Femur (tissue), 1 donor: ENCODE measurements at regions not wholly inside any gene's neighbourhood (a gene's known extent, or its start where the extent isn't known, plus 50 kb on each side); places are given as distances from the start of the nearest gene placed in this dataset.
A peak's percentile ranks its signal among the peaks of the same experiment; 100 is the strongest.

Source experiments
- DNase-seq: peaks from one replicate; pipeline ENCODE4 v3.0.0-alpha.2; 2017

GRCh38 chr11:128297805-128298204 is 289.6 kb downstream of the ETS1 start:
- no peak for DNase-seq

DNA sequence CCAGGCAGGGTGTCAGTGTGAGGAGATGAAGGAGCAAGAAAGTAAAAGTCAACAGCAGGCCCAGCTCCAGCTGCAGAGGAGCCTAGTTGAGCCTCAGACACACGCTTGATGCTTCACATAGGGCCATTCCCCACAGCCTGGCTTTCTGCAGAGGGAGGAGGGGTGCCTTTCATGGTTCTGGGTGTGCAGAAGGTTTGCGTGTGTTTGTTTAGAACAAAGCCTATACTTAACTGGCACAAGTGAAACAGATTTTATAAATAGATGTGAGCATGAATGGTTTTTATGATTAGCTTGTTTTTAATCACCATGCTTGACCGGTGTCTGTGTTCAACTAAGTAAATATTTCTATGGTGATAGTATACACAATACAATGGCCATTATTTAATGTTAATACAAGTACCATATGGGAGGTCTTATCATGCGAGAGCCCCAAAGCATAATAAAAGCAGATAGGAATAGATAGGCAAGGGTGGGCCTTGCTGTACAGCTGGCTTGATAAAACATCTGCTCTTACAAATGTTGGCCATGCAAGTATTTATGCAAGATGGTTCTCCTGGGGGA is 290.2 kb downstream of the ETS1 start:
- DNase-seq, result no peak

GRCh38 chr11:128294671-128295050 is 292.7 kb downstream of the ETS1 start:
- no peak for DNase-seq

DNA sequence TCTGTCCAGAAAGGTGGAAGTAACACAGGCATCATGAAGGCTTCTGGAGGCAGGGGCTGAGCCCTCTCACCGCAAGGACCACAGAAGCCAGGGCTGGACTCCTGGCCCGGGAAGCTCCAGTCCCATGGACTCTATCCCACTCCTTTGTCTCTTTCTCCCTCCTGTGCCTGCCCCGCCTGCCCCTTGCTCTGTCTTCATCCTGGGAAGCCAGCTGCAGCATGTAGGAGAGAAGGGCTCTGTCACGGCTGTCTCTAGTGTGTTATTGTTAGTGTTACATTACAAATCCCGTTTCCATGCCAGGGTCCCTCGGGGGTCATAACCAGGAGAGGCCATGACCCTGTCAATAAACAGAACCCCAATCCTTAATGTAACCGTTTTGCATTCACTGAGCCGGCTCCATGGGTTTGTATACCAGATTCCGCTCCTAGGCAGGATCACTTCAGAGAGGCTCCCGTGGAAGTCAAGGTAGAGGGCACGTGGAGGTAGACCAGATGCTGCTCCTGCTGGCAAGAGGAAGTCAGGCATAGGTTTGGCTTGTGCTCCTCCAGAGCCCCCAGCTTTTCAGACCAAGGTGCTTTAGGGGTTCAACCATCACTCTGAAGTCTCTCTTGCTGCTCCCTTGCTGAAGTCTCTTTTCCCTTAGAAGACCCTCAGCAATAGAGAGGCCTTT is 293.2 kb downstream of the ETS1 start:
- DNase-seq, result peak; percentile 30

- no peak for DNase-seq
These were observed 295.5 kb downstream of the ETS1 start for GRCh38 chr11:128291835-128292234.

DNA sequence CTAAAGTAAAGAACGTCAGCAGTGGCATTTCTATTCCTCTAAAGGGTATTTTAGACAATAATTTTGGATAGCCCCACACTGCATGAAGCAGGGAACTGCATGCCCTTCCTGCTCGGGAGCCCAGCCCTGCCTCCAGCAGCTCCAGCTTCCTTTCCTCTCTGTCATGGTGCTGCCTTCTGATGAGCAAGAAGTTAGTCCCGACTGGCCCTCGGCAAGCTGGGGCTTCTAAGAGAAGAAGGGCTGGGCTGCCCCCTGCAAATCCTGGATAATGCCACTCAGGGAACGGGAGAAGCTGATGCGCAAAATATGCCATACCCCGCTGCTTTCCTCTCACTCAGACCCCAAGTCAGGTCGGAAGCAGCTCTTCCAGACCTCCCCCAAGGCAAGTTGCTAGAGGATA is 296.4 kb downstream of the ETS1 start:
- DNase-seq, result no peak

DNA sequence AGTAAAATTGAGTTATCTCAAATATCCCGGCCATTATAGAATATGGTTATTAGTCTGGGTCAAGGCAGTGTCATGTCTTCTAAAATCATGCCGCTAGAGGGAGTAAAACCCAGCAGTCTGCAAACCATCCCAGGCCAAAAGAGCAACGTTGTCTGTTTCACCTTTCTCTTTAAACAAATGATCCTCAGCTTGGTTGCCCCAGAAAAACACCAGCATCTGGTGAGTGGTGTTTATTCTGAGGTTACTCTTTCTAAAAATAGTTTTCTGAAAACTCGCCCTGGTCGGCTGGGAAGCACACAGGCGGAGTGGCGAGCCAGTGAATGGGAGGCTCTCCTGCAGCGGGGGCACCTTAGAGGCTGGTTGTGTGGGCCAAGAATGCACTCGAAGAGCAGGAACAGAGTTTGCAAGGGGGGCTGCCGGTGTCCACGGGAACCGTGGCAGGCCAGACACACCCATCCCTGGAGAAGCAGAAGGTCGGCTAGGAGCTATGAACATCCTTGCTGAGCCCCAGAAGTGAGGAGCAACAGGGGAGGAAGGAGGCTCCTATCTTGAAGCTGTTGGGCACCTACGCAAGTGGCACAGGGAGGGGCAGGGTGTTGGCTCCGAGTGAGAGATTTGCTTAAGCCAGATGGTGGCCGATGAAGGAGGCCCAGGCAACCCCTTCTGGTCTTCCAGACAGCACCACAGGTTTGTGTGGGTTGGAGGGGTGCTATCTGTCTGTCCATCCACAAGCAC is 297.1 kb downstream of the ETS1 start:
- DNase-seq, result peak; percentile 74

DNA sequence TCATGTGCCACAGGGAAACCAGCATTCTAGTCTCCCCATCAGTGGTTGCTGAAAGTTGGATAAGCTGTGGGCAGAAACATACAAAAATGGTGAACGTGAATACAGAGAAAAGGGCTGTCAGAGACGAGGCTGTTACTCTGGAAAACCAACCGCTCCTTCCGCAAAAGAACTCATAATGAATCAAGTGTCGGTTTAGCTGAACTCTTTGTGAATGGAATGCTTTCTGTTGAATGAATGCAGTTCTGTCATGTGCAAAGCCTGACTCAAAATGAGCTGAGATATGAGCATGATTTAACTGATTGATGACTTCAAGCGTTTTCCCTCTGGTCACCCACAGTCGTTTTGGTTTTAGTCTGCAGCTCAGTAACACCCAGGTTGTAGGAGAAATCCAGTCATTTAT is 298.3 kb downstream of the ETS1 start:
- no peak for DNase-seq

GRCh38 chr11:128288368-128288767 is 299.0 kb downstream of the ETS1 start:
- no peak for DNase-seq

- DNase-seq, result no peak
These were observed 302.0 kb downstream of the ETS1 start for GRCh38 chr11:128285321-128285720.

DNA sequence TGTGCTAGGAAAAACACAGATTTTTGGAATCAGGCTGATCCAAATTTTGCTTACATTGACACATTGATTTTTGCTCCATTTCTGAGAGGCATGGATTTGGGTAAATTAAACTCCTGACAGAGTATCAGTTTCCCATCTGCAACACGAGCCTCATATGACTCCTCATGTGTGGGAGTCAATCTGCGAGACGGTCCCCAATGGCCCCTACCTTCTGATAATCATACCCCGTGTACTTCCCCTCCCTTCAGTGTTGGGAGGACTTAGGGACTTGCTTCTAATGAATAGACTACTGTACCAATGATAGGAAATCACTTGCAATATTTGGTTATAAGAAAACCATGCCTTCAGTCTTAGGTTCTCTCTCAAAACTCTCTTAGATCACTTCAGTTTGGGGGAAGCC is 302.7 kb downstream of the ETS1 start:
- DNase-seq, result no peak

DNA sequence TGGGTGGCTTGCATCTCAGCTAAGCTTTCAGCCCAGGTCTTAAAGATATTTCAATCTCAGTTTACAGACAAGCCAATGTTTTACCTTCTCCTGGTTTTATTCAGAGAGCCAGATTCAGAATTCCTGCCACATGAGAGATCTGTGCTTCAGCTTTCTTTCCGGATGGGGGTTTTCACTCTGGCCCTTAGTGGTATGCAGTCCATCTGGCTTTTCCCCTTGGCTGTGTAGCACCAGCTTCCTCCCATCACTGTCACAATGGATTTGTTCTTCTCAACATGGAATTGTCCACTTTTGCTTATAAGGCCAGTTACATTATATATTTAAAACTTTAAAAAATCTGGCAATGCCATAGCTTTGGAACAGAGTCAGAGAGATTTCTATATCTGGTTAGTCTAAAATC is 303.9 kb downstream of the ETS1 start:
- DNase-seq, result no peak

- no peak for DNase-seq
These were observed 305.3 kb downstream of the ETS1 start for GRCh38 chr11:128282053-128282452.

DNA sequence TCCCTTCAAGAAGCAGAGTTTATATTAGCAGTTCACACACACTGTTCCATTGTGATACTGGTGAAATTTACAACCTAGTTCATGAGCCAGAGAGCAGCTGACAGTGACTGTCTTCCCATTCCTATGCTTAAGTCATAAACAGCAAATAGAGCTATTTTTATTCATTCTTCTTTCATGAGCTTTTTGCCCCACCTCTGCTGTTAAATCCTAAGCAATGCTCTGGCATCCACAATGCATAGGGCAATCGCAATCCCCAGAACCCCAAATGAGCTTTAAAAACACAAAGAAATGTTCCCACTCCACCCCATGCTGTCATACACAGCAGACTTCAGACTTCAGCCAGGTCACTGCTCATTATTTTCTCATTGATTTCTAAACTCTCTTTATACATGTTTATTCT is 307.5 kb downstream of the ETS1 start:
- DNase-seq, result no peak

GRCh38 chr11:128273736-128274135 is 313.6 kb downstream of the ETS1 start:
- no peak for DNase-seq

- no peak for DNase-seq
These were observed 316.0 kb downstream of the ETS1 start for GRCh38 chr11:128271401-128271800.

- DNase-seq, result no peak
These were observed 317.9 kb downstream of the ETS1 start for GRCh38 chr11:128269466-128269865.

GRCh38 chr11:128266893-128267292 is 320.5 kb downstream of the ETS1 start:
- DNase-seq, result no peak

- DNase-seq, result no peak
These were observed 324.7 kb downstream of the ETS1 start for GRCh38 chr11:128262463-128263345.

GRCh38 chr11:128261011-128261421 is 326.3 kb downstream of the ETS1 start:
- no peak for DNase-seq

GRCh38 chr11:128260398-128260797 is 327.0 kb downstream of the ETS1 start:
- no peak for DNase-seq

DNA sequence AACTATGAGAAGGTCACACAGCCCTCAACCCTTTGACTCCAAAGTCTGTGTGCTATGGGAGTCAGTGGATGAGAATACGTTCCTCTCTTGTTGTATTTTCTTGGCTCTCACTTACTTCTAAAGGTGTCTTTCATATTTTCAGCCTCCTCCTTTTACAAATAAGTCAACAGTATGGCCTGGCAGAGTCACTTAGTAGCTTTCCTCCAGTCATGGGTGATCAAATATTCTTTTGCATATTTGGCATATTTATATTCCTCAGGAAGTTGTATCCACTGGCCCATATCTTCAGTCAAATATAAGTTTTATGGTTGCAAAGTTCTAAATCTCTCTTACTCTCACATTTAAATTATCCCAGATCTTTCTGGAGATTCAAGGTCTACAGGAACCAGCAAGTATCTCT is 327.5 kb downstream of the ETS1 start:
- no peak for DNase-seq

GRCh38 chr11:128254941-128255340 is 332.4 kb downstream of the ETS1 start:
- no peak for DNase-seq
